ENCODE measurements at regions not wholly inside any gene's neighbourhood (a gene's known extent, or its start where the extent isn't known, plus 50 kb on each side); places are given as distances from the start of the nearest gene placed in this dataset.
A peak's percentile ranks its signal among the peaks of the same experiment; 100 is the strongest.
"Not testable (repeated sequence)": the region's sequence is repeated elsewhere in the genome, so short reads cannot be mapped to it uniquely, and the experiment has no call there.

GRCh38 chr3:182653065-182653464 is 140.2 kb upstream of the ATP11B start:
- not testable (repeated sequence) for DNase-seq

GRCh38 chr3:182668541-182668940 is 124.8 kb upstream of the ATP11B start:
- DNase-seq: no peak

- no peak for DNase-seq
Measured at GRCh38 chr3:182668974-182669373, 124.3 kb upstream of the ATP11B start.

GRCh38 chr3:182671541-182671940 is 121.8 kb upstream of the ATP11B start:
- no peak for DNase-seq

GRCh38 chr3:182671942-182672341 is 121.4 kb upstream of the ATP11B start:
- no peak for DNase-seq

- no peak for DNase-seq
Measured at GRCh38 chr3:182673336-182673735, 120.0 kb upstream of the ATP11B start.

GRCh38 chr3:182682263-182683241 is 110.8 kb upstream of the ATP11B start:
- DNase-seq: no peak

GRCh38 chr3:182683453-182683852 is 109.9 kb upstream of the ATP11B start:
- peak; percentile 28 for DNase-seq

GRCh38 chr3:182683858-182684257 is 109.4 kb upstream of the ATP11B start:
- no peak for DNase-seq

- no peak for DNase-seq
Measured at GRCh38 chr3:182686033-182686886, 107.0 kb upstream of the ATP11B start.

GRCh38 chr3:182690172-182690571 is 103.1 kb upstream of the ATP11B start:
- DNase-seq: no peak

GRCh38 chr3:182692021-182692420 is 101.3 kb upstream of the ATP11B start:
- no peak for DNase-seq

- no peak for DNase-seq
Measured at GRCh38 chr3:182692695-182693094, 100.6 kb upstream of the ATP11B start.

GRCh38 chr3:182693723-182694122 is 99.6 kb upstream of the ATP11B start:
- no peak for DNase-seq

- DNase-seq: no peak
Measured at GRCh38 chr3:182696916-182697315, 96.4 kb upstream of the ATP11B start.

- DNase-seq: no peak
Measured at GRCh38 chr3:182697345-182697919, 95.9 kb upstream of the ATP11B start.

- no peak for DNase-seq
Measured at GRCh38 chr3:182698078-182698477, 95.2 kb upstream of the ATP11B start.

- DNase-seq: no peak
Measured at GRCh38 chr3:182699550-182700170, 93.6 kb upstream of the ATP11B start.

- no peak for DNase-seq
Measured at GRCh38 chr3:182702216-182702615, 91.1 kb upstream of the ATP11B start.

- no peak for DNase-seq
Measured at GRCh38 chr3:182703233-182703632, 90.1 kb upstream of the ATP11B start.

GRCh38 chr3:182704926-182705325 is 88.4 kb upstream of the ATP11B start:
- DNase-seq: no peak

GRCh38 chr3:182708810-182709209 is 84.5 kb upstream of the ATP11B start:
- no peak for DNase-seq

- no peak for DNase-seq
Measured at GRCh38 chr3:182709306-182709705, 84.0 kb upstream of the ATP11B start.

Measured in GDM1 (cell line).